ENCODE measurements at regions not wholly inside any gene's neighbourhood (a gene's known extent, or its start where the extent isn't known, plus 50 kb on each side); places are given as distances from the start of the nearest gene placed in this dataset.

DNA sequence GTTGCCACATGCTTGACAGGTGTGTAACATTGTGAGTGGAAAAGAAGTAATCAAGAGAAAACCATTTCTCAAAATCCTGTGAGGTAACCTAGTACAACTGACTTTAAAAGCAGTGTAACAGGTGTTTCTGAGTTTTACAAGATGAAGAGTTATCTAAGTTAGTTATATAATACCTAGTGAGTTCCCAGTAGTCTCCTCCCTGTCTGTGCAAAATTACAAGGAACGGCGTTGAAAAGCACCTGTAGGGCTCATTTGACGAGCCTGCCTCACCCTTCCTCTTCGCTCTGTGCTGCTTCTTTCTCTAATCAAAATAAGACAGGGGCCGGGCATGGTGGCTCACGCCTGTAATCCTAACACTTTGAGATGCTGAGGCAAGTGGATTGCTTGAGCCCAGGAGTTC, 132.9 kb upstream of the SLC30A5 start:
- DNase-seq (ENCODE audit: low read depth), result no peak
- TF ChIP-seq, protein P1, sequence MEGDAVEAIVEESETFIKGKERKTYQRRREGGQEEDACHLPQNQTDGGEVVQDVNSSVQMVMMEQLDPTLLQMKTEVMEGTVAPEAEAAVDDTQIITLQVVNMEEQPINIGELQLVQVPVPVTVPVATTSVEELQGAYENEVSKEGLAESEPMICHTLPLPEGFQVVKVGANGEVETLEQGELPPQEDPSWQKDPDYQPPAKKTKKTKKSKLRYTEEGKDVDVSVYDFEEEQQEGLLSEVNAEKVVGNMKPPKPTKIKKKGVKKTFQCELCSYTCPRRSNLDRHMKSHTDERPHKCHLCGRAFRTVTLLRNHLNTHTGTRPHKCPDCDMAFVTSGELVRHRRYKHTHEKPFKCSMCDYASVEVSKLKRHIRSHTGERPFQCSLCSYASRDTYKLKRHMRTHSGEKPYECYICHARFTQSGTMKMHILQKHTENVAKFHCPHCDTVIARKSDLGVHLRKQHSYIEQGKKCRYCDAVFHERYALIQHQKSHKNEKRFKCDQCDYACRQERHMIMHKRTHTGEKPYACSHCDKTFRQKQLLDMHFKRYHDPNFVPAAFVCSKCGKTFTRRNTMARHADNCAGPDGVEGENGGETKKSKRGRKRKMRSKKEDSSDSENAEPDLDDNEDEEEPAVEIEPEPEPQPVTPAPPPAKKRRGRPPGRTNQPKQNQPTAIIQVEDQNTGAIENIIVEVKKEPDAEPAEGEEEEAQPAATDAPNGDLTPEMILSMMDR (IDR thresholded peaks at IDR 0.05; ENCODE audit: insufficient read depth, low read depth, low read length), result no peak
- H3K4me3 ChIP-seq (ENCODE audit: low read depth, low read length), result no peak overlapping the region

DNA sequence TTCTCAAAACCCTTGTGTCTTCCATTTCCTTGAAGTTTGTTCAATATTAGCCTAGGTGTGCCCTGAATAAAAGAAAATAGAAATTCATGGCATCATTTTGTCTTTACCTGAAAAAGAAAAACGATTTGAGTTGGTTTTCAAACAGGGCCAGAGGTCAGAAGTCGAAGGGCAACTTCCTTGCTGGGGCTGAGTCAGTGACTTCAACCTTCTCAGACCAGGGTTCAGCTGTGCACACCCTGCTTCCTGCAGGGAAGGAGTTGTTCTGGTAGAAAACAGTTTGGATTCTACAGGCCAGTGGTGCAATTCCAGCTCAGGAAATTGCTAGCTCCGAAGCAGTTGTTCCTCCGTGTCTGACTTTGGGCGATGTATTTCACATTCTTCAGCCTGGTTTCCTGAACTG, 132.1 kb upstream of the SLC30A5 start:
- no peak for DNase-seq (ENCODE audit: low read depth)
- TF ChIP-seq, protein P1 (IDR thresholded peaks at IDR 0.05; ENCODE audit: insufficient read depth, low read depth, low read length), result no peak
- H3K4me3 ChIP-seq (ENCODE audit: low read depth, low read length), result no peak overlapping the region

DNA sequence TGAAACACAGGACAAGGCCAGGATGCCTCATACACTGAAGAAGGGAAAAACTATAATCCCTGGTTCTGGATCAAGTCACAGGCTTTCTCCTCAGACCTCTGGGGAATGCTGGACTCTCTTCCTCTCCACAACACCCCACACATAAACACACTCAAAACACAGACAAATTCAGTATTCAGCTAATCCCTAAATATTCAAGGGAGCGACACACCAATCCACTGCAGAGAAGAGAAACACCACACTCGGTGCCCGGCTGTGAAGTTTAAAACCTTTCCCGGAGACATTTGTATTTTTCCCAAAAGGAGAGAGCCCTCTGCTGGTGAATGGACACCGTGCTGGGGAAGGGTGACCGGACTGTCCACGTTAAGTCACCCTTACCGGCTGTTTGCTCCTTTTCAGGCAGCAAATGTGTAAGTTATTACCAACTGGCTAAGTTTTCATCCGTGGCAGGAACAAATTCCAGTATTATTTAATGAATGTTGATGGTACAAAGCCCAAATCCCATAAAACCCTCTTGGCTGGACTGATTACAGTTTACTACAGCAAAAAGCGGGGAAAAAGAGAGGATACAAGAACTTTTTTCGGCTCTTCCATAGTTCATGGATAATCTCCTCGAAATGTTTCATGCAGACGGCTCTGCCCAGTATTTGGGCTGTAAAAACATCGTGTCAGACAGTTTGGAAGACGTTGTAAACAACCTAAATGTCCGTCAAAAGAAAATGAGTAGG, 130.9 kb upstream of the SLC30A5 start:
- no peak overlapping the region for H3K4me3 ChIP-seq (ENCODE audit: low read depth, low read length)
- DNase-seq (ENCODE audit: low read depth), result peak; percentile 81
- TF ChIP-seq, protein P1 (IDR thresholded peaks at IDR 0.05; ENCODE audit: insufficient read depth, low read depth, low read length), result peak; percentile 92

DNA sequence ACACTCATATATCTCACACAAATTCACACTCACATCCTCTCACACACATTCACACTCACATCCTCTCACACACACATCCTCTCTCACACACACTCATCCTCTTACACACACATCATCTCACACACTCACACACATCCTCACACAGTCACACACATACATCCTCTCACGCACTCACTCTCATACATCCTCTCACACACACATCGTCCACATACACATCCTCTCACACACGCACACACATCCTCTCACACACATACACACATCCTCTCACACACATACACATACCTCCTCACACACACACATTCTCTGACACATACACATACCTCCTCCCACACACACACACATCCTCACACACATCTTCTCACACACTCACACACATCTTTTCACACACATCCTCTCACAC, 129.1 kb upstream of the SLC30A5 start:
- H3K4me3 ChIP-seq (ENCODE audit: low read depth, low read length), result no peak overlapping the region
- DNase-seq (ENCODE audit: low read depth), result no peak
- TF ChIP-seq, protein P1 (IDR thresholded peaks at IDR 0.05; ENCODE audit: insufficient read depth, low read depth, low read length), result no peak

DNA sequence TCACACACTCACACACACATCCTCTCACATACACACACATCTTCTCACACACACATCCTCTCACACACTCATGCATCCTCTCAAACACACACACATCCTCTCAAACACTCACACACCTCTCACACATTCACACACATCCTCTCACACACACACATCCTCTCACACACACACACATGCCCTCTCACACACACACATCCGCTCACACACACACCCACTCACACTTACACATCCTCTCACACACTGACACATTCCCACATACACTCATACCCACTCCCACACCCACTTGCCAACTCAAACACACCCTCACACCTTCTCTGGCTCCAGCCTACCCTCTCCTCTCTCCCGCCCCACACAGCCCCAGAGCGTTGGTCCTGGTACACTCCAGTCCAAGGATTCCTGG, 127.9 kb upstream of the SLC30A5 start:
- no peak for DNase-seq (ENCODE audit: low read depth)
- no peak overlapping the region for H3K4me3 ChIP-seq (ENCODE audit: low read depth, low read length)
- TF ChIP-seq, protein P1 (IDR thresholded peaks at IDR 0.05; ENCODE audit: insufficient read depth, low read depth, low read length), result no peak

DNA sequence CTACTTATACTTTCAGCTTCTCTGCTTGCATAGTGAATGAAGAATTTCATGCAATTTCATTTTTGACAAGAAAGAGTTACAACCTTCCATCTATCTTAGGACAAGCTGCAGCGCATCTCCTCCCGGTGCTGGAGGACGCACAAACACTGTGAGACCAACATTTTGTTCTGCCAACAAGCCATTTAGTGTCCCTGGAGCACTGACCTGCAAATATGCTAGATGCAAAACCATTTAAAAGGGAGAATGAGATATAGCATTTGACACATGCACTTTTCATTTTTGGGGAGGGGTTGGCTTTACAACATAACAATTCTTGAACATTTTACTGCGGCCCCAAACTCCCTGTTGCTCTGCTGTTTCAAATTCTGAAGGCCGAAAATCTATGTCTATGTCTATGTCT, 127.2 kb upstream of the SLC30A5 start:
- H3K4me3 ChIP-seq (ENCODE audit: low read depth, low read length), result no peak overlapping the region
- TF ChIP-seq, protein P1 (IDR thresholded peaks at IDR 0.05; ENCODE audit: insufficient read depth, low read depth, low read length), result no peak

DNA sequence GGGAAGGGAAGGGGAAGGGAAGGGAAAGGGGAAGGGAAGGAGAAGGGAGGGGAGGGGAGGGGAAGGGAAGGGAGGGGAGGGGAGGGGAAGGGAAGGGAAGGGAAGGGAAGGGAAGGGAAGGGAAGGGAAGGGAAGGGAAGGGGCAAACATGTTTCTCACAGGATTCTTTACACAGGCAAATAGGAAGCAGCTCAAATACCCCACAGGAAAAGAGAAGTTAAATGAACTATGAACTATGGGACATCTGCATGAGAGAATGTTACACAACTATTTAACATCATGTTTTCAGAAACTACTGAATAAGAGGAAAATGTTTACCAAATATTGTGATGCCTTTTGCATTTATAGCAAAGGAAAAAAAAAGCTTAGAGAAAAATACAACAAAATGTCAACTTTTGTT, 125.4 kb upstream of the SLC30A5 start:
- no peak overlapping the region for H3K4me3 ChIP-seq (ENCODE audit: low read depth, low read length)
- TF ChIP-seq, protein P1 (IDR thresholded peaks at IDR 0.05; ENCODE audit: insufficient read depth, low read depth, low read length), result no peak
- peak; percentile 37 for DNase-seq (ENCODE audit: low read depth)

More for the DNA sequence above, 127.2 kb upstream of the SLC30A5 start:
- no peak for DNase-seq (ENCODE audit: low read depth)

All from fibroblast of villous mesenchyme (primary cell).